ENCODE measurements at regions not wholly inside any gene's neighbourhood (a gene's known extent, or its start where the extent isn't known, plus 50 kb on each side); places are given as distances from the start of the nearest gene placed in this dataset.
"Not testable (repeated sequence)": the region's sequence is repeated elsewhere in the genome, so short reads cannot be mapped to it uniquely, and the experiment has no call there.

GRCh38 chr9:74056023-74056422, 441.1 kb upstream of the RORB start:
- DNase-seq: no peak
- no peak for ATAC-seq
- 30 to 31% methylated on average over 2 of the region's 2 CpGs for WGBS, 2 donors
- intact Hi-C loops (cut with DNase I): no loop called here
- Histone ChIP-seq H3K9me3 (no peaks in the 10 kb centered on the region), H3K27me3 (no peaks in the 10 kb centered on the region), H3K4me1 (no peaks in the 10 kb centered on the region), H3K36me3 (no peaks in the 10 kb centered on the region), H3K27ac (no peak overlapping the region), H3K4me3 (no peak overlapping the region)
- TF ChIP-seq CTCF (IDR thresholded peaks at IDR 0.05): no peak
- FAIRE-seq: no peak

GRCh38 chr9:74057051-74057450, 440.1 kb upstream of the RORB start:
- H3K4me3 ChIP-seq; ATAC-seq; H3K27ac ChIP-seq; H3K9me3 ChIP-seq; H3K27me3 ChIP-seq; FAIRE-seq; H3K36me3 ChIP-seq; DNase-seq; intact Hi-C loops (cut with DNase I); H3K4me1 ChIP-seq: not testable (repeated sequence)

DNA sequence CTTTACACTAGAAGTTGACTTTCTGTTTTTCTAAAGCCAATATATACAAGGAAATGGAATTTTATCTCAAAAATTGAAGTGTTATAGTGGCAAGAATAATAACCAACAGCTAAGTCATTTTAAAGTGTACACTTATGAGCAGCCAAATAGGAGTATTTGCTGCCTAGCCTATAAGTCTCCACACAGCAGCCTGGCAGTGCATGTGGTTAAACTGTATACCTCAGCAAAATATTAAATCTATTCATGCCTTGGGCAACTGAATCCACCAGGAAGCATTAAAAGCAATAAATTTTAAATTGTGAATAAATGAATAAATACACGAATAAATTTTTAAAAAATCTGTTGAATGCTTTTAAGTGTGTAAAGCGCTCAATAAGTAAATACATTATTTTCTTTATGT, 432.4 kb upstream of the RORB start:
- DNase-seq (no peak), ATAC-seq (no peak), FAIRE-seq (no peak)
- H3K4me1 ChIP-seq: no peaks in the 10 kb centered on the region
- intact Hi-C loops (cut with DNase I): no loop called here
- H3K27me3 ChIP-seq: no peaks in the 10 kb centered on the region
- H3K36me3 ChIP-seq: no peaks in the 10 kb centered on the region
- no peak for TF ChIP-seq CTCF (IDR thresholded peaks at IDR 0.05)
- H3K9me3 ChIP-seq: no peaks in the 10 kb centered on the region
- no peak overlapping the region for H3K27ac ChIP-seq
- 41 to 60% methylated on average over 2 of the region's 2 CpGs for WGBS, 2 donors
- no peak overlapping the region for H3K4me3 ChIP-seq

GRCh38 chr9:74066128-74066527, 431.0 kb upstream of the RORB start:
- FAIRE-seq: no peak

DNA sequence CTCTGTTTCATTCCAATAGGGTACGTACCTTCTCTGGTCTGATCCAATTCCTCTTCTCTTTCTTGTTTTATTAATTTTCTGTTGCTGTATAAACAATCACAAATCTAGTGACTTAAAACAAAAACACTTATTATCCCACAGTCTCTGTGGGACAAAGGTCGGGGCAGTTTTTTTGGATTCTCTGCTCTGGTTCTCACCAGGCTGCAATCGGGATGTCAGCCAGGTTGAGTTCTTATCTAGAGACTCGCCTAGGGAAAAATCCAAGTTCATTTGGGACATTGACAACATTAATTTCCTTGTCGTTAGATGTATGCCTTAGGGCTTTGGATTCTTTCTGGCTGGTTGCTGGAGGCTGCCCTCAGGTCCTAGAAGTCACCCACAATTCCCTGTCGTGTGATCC, 430.5 kb upstream of the RORB start:
- no peak for FAIRE-seq
- intact Hi-C loops (cut with DNase I): no loop called here
- TF ChIP-seq CTCF (IDR thresholded peaks at IDR 0.05): no peak
- no peaks in the 10 kb centered on the region for H3K9me3 ChIP-seq
- no peak for DNase-seq
- ATAC-seq: no peak
- H3K36me3 ChIP-seq: no peaks in the 10 kb centered on the region
- no peaks in the 10 kb centered on the region for H3K27me3 ChIP-seq
- no peaks in the 10 kb centered on the region for H3K4me1 ChIP-seq
- 30 to 32% methylated on average over 6 of the region's 6 CpGs for WGBS, 2 donors
- no peak overlapping the region for H3K4me3 ChIP-seq
- no peak overlapping the region for H3K27ac ChIP-seq

More at GRCh38 chr9:74066128-74066527, 431.0 kb upstream of the RORB start:
- TF ChIP-seq CTCF (IDR thresholded peaks at IDR 0.05): no peak
- Histone ChIP-seq H3K27ac (no peak overlapping the region), H3K4me3 (no peak overlapping the region), H3K36me3 (no peaks in the 10 kb centered on the region), H3K27me3 (no peaks in the 10 kb centered on the region), H3K4me1 (no peaks in the 10 kb centered on the region), H3K9me3 (no peaks in the 10 kb centered on the region)
- 35 to 37% methylated on average over 2 of the region's 2 CpGs for WGBS, 2 donors
- no peak for DNase-seq
- intact Hi-C loops (cut with DNase I): no loop called here
- no peak for ATAC-seq

GRCh38 chr9:74071502-74071901, 425.6 kb upstream of the RORB start:
- no peak for TF ChIP-seq CTCF (IDR thresholded peaks at IDR 0.05)
- Histone ChIP-seq H3K9me3 (no peaks in the 10 kb centered on the region), H3K27me3 (no peaks in the 10 kb centered on the region), H3K4me1 (no peaks in the 10 kb centered on the region), H3K27ac (no peak overlapping the region), H3K36me3 (no peaks in the 10 kb centered on the region), H3K4me3 (no peak overlapping the region)
- intact Hi-C loops (cut with DNase I): no loop called here
- no peak for ATAC-seq
- no peak for DNase-seq
- no peak for FAIRE-seq
